B cell (primary cell): ENCODE measurements at regions not wholly inside any gene's neighbourhood (a gene's known extent, or its start where the extent isn't known, plus 50 kb on each side); places are given as distances from the start of the nearest gene placed in this dataset.

Experiments
- EZH2 ChIP-seq: IDR thresholded peaks from 2 replicates; pipeline ENCODE4 v1.6.1; 2012; ENCODE audit warnings: borderline replicate concordance, low read depth, mild to moderate bottlenecking, moderate library complexity, low read length; ENCODE audit not compliant: insufficient read depth, poor library complexity, severe bottlenecking
- TF ChIP-seq, protein P1 (sequence below): fragments of 200-600 bp; IDR thresholded peaks from one replicate; pipeline ENCODE4 v1.8.0; 2022; ENCODE audit warnings: antibody characterized with exemption, mild to moderate bottlenecking

DNA sequence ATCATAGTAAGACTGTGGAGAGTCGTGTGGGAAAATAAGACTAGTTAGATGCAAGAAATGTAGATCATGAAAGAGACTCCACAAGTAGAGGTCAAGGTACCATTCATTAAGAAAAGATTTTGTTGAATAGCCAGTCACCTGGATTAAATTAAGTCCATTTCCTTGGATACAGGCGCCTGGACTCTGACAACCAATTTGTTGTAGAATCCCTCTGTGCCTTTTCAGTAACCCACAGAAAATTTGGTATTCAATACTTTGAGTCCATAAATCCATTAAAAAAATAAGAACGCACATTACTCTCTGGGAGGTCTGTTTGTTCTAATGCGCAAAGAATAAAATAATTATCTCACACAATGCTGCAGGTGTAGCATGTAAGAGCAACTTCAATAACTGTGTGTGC is 469.4 kb downstream of the KLF12 start:
- TF ChIP-seq, protein P1, sequence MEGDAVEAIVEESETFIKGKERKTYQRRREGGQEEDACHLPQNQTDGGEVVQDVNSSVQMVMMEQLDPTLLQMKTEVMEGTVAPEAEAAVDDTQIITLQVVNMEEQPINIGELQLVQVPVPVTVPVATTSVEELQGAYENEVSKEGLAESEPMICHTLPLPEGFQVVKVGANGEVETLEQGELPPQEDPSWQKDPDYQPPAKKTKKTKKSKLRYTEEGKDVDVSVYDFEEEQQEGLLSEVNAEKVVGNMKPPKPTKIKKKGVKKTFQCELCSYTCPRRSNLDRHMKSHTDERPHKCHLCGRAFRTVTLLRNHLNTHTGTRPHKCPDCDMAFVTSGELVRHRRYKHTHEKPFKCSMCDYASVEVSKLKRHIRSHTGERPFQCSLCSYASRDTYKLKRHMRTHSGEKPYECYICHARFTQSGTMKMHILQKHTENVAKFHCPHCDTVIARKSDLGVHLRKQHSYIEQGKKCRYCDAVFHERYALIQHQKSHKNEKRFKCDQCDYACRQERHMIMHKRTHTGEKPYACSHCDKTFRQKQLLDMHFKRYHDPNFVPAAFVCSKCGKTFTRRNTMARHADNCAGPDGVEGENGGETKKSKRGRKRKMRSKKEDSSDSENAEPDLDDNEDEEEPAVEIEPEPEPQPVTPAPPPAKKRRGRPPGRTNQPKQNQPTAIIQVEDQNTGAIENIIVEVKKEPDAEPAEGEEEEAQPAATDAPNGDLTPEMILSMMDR: no peak
- TF ChIP-seq EZH2: no peak
